GM21825 (cell line): ENCODE measurements at regions not wholly inside any gene's neighbourhood (a gene's known extent, or its start where the extent isn't known, plus 50 kb on each side); places are given as distances from the start of the nearest gene placed in this dataset.

Experiments
- ATAC-seq: cut with Tn5 transposase; IDR thresholded peaks from one replicate; pipeline ENCODE4 v1.9.1; 2021; ENCODE audit warnings: mild to moderate bottlenecking, moderate library complexity; ENCODE audit not compliant: unreplicated experiment

GRCh38 chr2:35391736-35392442, 963.7 kb upstream of the CRIM1 start:
- no peak for ATAC-seq

DNA sequence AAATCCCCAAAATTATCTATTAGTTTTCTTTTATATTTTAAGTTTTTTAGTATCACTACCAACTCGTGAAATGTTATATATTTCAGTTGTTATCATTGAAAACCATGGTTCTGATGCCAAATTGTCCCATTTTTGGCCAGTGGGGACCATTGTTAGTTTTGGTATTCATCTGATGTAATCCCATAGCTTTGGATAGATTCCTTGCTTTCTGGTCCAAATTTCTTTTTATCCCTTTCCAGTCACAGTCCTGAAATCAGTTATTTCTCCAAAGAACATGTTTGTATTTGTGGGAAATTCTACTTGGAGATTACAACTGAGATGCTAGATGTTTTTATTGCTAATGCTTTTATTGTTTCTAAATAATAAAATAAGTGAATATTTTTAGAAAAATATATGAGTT, 976.8 kb upstream of the CRIM1 start:
- ATAC-seq, result no peak

GRCh38 chr2:35374845-35375244, 980.7 kb upstream of the CRIM1 start:
- ATAC-seq, result no peak

GRCh38 chr2:35365859-35366258, 989.7 kb upstream of the CRIM1 start:
- no peak for ATAC-seq

- no peak for ATAC-seq
These were observed 999.2 kb upstream of the CRIM1 start for GRCh38 chr2:35356332-35356731.

- ATAC-seq, result no peak
These were observed 1000.5 kb upstream of the CRIM1 start for GRCh38 chr2:35355056-35355455.

GRCh38 chr2:35347561-35347960, 1008.0 kb upstream of the CRIM1 start:
- no peak for ATAC-seq

GRCh38 chr2:35343135-35343534, 1012.4 kb upstream of the CRIM1 start:
- ATAC-seq, result no peak

- no peak for ATAC-seq
These were observed 1016.4 kb upstream of the CRIM1 start for GRCh38 chr2:35339211-35339610.

DNA sequence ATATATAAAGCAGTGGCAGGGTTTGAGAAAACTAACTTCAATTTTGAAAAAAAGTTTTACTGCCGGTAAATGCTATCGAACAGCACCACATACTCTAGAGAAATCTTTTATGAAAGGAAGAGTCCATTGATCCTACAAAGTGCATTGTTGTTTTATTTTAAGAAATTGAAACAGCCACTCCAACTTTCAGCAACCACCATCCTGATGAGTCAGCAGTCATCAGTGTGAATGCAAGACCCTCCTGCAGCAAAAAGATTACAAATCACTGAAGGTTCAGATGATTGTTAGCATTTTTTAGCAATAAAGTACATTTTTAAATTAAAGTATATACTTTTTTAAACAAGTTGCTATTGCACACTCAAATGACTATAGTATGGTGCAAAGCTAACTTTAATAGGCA, 1017.7 kb upstream of the CRIM1 start:
- no peak for ATAC-seq

DNA sequence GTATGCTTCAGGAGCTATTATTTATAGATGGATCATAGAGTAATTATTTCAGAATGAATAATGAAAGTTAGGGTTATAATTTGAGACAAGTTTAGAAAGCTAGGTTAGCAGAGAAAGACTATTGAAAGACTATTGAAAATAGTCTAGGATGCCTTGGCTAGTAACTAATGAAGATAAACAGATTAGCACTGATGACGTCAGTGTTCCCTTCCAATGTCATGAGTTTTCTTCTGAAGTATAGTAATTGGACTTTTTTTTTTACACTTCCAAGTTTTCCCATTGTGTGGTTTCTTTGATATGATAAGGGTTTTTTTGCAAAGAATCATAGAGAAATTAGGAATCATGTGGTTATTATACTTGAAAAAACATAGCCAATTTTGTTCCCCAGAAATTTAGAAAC, 1041.5 kb upstream of the CRIM1 start:
- no peak for ATAC-seq

GRCh38 chr2:35301369-35301768, 1054.2 kb upstream of the CRIM1 start:
- ATAC-seq, result no peak

- ATAC-seq, result no peak
These were observed 1057.1 kb upstream of the CRIM1 start for GRCh38 chr2:35298493-35298892.

DNA sequence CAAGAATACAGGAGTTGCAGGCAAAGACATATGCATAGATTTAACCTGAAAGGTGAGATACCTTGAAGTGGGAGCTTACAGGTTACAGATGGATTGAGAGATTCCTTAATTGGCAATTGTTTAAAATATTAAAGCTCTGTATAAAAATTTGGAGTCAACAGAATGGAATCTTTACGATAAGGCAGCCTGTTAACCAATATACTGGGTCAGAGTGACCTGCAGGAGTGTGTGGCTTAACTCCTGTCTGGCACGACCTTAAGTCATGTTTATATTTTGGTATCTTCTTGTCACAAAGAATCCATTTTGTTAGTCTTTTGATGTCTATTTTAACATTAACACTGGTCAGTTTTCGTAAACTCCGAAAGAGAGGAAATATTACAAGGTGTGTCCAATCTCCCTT, 1058.2 kb upstream of the CRIM1 start:
- no peak for ATAC-seq

DNA sequence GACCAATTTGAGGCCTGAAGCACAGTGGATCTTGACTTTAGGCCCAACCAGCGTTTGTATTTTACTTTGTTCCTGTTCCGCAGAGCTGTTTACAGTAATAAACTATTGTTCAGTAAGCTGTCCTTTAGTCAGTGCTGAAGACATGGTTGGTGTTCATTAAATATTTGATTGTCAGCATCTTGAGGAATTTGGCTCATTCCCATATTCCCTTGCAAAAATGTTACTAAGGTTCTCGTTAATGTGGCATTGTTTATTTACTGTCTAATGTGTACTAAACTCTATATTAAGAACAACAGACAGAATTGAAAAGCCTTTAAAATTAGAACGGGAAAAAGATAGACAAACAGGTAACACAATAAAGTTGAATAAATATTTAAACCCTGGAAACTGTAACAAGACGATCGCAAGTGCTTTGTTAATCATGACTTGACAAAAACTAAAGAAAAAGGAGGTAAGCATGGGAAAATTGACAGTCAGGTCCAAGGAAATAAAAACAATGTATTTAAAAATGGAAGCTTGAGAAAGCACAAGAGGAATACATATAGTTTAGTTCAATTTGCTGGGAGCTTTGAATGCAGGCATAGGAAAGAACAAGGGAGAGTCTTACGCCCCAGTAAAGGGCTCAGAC, 1060.8 kb upstream of the CRIM1 start:
- no peak for ATAC-seq

- ATAC-seq, result no peak
These were observed 1062.3 kb upstream of the CRIM1 start for GRCh38 chr2:35293261-35293660.

- ATAC-seq, result no peak
These were observed 1063.4 kb upstream of the CRIM1 start for GRCh38 chr2:35292199-35292598.

- ATAC-seq, result no peak
These were observed 1073.9 kb upstream of the CRIM1 start for GRCh38 chr2:35281702-35282101.

- no peak for ATAC-seq
These were observed 1099.8 kb upstream of the CRIM1 start for GRCh38 chr2:35255826-35256225.

DNA sequence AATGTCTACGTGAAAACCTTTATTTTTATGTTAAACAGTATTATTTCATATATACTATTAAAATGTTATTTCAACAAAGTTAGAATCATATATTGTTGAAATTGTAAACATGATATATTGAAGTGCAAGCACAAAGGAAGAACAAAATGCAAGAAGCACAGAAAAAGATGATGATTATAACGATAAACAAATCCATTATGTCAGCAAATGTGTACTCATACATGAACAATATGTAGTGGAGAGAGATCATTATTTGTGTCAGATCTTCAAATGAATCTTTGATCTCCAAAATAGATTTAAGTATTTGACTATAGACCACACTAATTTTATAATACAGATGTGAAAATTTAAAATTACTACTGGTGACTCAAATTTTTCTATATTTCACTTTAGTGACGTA, 1104.4 kb upstream of the CRIM1 start:
- no peak for ATAC-seq

DNA sequence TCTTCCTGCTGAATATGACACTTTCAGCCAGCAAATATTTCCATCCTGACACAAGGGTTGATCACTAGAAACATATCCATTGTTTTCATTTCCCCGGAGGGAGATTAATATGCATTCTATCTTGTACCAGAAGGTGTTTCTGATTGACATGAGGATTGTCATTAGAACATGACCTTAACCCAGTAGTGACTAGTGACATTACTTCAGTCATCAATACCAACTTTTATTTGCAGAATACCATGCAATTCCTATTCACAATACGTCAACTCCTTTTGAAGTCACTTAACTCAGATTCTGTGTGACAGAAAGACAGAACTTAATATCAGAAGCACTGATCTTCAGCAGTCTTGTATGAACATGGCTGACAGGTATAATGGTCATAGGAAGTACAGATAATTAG, 1108.9 kb upstream of the CRIM1 start:
- no peak for ATAC-seq

DNA sequence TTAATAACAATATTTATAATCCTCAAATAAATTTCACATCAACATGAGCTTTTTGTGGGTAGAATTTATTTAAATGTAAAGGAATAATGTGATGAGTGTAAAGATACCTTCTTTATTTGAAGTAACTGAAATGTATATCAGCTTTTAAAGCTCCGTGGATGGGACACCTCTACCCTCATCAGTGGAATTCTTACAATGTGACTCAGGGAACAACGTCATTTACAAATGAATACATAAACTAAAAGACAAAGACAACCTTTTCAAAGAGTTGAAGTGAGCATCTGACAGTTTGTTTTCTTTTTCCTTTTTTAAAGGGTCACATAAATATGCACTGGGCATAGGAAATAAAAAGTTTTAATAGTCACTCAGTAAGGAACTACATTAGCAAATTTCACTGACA, 1127.0 kb upstream of the CRIM1 start:
- ATAC-seq, result no peak

DNA sequence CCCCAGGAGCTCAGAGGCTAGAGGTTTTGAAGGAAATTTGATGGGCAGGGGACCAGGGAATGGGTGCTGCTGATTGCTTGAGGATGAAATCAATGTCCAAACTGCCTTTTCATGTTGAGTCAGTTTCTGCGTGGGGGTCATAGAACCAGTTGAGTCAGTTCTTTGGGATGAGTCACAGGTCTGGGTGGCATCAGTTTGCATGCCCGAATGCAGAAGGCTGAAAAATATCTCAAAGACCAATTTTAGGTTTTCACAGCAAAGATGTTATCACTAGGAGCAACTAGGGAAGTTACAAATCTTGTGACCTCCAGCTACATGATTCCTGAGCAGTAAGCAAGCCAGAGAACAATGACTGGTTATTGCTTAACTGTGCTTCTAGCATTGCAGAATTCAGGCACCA, 1135.1 kb upstream of the CRIM1 start:
- no peak for ATAC-seq
